Lung (tissue), 11 donors: ENCODE measurements at regions not wholly inside any gene's neighbourhood (a gene's known extent, or its start where the extent isn't known, plus 50 kb on each side); places are given as distances from the start of the nearest gene placed in this dataset.

Source experiments
- ATAC-seq: fragments of 200-7000 bp; cut with Tn5 transposase; one replicate; pipeline ENCODE4 v1.9.1; 2020; ENCODE audit warnings: moderate number of reproducible peaks; ENCODE audit not compliant: insufficient read depth, low FRiP score
- DNase-seq, 3 donors: peaks; one replicate each; pipeline ENCODE4 v3.0.0-alpha.2; 2013 to 2017
- H3K27ac ChIP-seq, 2 donors: one replicate each; pipeline ENCODE4 v1.5.1; 2013; ENCODE audit warnings: mild to moderate bottlenecking in 2 of 2, moderate library complexity in 2 of 2, control low read depth in 1 of 2, inconsistent platforms in 1 of 2, low read depth in 1 of 2, low read length in 1 of 2
- H3K27me3 ChIP-seq, 3 donors: one replicate each; pipeline ENCODE4 v1.5.1; 2013; ENCODE audit warnings: low read length in 2 of 3; ENCODE audit not compliant: control insufficient read depth in 3 of 3, insufficient read depth in 3 of 3
- H3K36me3 ChIP-seq, 4 donors: one replicate each; pipeline ENCODE4 v1.5.1; 2013; ENCODE audit warnings: low read length in 4 of 4, mild to moderate bottlenecking in 1 of 4, moderate library complexity in 1 of 4; ENCODE audit not compliant: control insufficient read depth in 4 of 4, insufficient read depth in 4 of 4
- H3K4me1 ChIP-seq, 5 donors: one replicate each; pipeline ENCODE4 v1.5.1; 2013; ENCODE audit warnings: low read length in 5 of 5, mild to moderate bottlenecking in 2 of 5, moderate library complexity in 1 of 5; ENCODE audit not compliant: control insufficient read depth in 5 of 5, insufficient read depth in 5 of 5
- H3K4me3 ChIP-seq: one replicate; pipeline ENCODE4 v1.5.1; 2013; ENCODE audit warnings: mild to moderate bottlenecking, control low read depth, moderate library complexity
- H3K9ac ChIP-seq, 2 donors: one replicate each; pipeline ENCODE4 v1.5.1; 2013; ENCODE audit warnings: low read length in 2 of 2, control low read depth in 1 of 2; ENCODE audit not compliant: insufficient read depth in 1 of 2
- H3K9me3 ChIP-seq, 4 donors: one replicate each; pipeline ENCODE4 v1.5.1; 2013; ENCODE audit warnings: low read length in 3 of 4, mild to moderate bottlenecking in 1 of 4, moderate library complexity in 1 of 4; ENCODE audit not compliant: control insufficient read depth in 4 of 4, insufficient read depth in 3 of 4
- WGBS, 2 donors: extraction: QIAGEN DNeasy Blood & Tissue Kit; methylation state at CpG; one replicate each; pipeline ENCODE4 v1.1.7; 2013; 5-methylcytosine and 5-hydroxymethylcytosine counted together
- TF ChIP-seq, protein P1 (sequence below): IDR thresholded peaks from 2 replicates; pipeline ENCODE4 v1.5.1; 2012; ENCODE audit warnings: mild to moderate bottlenecking; ENCODE audit errors: control extremely low read depth, extremely low read depth
- donor health status: control.
- donor health status: control.
- donor health status: Bipolar disorder and iron deficiency.
- donor health status: healthy.
- donor health status: DM: yes; HTN: yes; CAD: no.

DNA sequence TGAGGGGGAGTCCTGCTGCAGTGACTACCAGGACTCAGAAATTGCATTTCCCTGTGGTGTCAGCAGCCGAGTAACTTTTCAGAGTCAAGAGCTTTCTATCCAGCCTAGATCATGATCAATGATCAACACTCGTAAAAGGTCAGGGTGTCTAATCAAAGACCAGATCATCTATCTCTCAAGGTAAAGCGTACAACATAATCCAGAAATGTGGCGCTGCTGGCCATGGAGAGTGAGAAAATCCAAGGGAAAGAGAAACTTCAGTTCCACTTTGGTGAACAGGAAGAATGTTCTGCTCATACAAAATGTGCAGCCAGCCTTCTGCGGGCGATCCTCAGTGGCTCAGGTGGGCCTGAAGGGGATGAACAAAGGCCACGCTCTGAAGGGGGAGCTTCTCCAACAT, 1005.8 kb upstream of the NR2F2 start:
- H3K4me3 ChIP-seq = no peak overlapping the region
- H3K9me3 ChIP-seq = peaks cover 0 to 4% (median 0%) of the 10 kb centered on the region in 4 donors
- H3K27ac ChIP-seq = no peak overlapping the region
- no peak overlapping the region for H3K9ac ChIP-seq
- H3K36me3 ChIP-seq = no peaks in the 10 kb centered on the region
- peaks cover 0 to 12% (median 7%) of the 10 kb centered on the region in 3 donors for H3K27me3 ChIP-seq
- H3K4me1 ChIP-seq = peaks cover 0 to 8% (median 0%) of the 10 kb centered on the region in 5 donors
- TF ChIP-seq, protein P1, sequence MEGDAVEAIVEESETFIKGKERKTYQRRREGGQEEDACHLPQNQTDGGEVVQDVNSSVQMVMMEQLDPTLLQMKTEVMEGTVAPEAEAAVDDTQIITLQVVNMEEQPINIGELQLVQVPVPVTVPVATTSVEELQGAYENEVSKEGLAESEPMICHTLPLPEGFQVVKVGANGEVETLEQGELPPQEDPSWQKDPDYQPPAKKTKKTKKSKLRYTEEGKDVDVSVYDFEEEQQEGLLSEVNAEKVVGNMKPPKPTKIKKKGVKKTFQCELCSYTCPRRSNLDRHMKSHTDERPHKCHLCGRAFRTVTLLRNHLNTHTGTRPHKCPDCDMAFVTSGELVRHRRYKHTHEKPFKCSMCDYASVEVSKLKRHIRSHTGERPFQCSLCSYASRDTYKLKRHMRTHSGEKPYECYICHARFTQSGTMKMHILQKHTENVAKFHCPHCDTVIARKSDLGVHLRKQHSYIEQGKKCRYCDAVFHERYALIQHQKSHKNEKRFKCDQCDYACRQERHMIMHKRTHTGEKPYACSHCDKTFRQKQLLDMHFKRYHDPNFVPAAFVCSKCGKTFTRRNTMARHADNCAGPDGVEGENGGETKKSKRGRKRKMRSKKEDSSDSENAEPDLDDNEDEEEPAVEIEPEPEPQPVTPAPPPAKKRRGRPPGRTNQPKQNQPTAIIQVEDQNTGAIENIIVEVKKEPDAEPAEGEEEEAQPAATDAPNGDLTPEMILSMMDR = no peak
- ATAC-seq (no peak), DNase-seq (no peak)
- 87% methylated on average over 7 of the region's 7 CpGs for WGBS, 2 donors

DNA sequence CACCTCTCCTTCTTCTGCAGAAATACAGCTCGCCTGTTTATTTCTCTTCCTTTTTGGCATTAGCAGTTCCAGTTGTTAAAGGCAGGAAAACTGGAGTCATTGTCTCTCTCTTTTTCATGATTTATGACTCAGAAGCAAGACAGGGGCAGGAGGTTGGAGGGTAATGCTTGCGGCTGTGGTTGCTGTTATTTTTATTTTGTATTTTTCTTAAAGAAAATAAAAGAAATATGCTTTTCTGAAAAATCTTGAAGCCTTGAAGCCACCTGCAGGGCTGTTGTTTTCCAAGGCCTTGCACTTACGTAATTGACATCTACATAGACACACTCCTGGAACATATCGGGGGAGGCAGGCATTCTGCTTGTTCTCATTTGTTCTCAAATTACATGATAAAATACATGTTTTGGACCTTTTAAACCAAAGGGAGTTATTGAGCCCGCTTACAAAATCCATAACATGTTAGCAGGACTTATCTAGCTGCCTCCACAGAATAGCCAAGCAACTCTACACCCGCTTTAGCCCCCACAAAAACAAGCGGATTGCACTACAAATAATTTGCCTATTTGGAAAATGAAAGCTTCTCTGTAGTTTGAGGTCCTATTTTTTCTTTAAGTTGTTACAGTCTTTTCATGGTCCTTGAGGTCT, 1004.6 kb upstream of the NR2F2 start:
- H3K9me3 ChIP-seq = peaks cover 0 to 4% (median 0%) of the 10 kb centered on the region in 4 donors
- H3K4me1 ChIP-seq = peaks cover 0 to 8% (median 0%) of the 10 kb centered on the region in 5 donors
- peak overlapping the region in 1 of 2 donors; percentile 58 for H3K27ac ChIP-seq
- no peak overlapping the region for H3K4me3 ChIP-seq
- WGBS, 2 donors = 61 to 67% methylated on average over 7 of the region's 7 CpGs
- peaks cover 0 to 12% (median 7%) of the 10 kb centered on the region in 3 donors for H3K27me3 ChIP-seq
- H3K9ac ChIP-seq = no peak overlapping the region
- TF ChIP-seq, protein P1 = no peak
- DNase-seq = no peak
- H3K36me3 ChIP-seq = no peaks in the 10 kb centered on the region
- ATAC-seq = no peak

DNA sequence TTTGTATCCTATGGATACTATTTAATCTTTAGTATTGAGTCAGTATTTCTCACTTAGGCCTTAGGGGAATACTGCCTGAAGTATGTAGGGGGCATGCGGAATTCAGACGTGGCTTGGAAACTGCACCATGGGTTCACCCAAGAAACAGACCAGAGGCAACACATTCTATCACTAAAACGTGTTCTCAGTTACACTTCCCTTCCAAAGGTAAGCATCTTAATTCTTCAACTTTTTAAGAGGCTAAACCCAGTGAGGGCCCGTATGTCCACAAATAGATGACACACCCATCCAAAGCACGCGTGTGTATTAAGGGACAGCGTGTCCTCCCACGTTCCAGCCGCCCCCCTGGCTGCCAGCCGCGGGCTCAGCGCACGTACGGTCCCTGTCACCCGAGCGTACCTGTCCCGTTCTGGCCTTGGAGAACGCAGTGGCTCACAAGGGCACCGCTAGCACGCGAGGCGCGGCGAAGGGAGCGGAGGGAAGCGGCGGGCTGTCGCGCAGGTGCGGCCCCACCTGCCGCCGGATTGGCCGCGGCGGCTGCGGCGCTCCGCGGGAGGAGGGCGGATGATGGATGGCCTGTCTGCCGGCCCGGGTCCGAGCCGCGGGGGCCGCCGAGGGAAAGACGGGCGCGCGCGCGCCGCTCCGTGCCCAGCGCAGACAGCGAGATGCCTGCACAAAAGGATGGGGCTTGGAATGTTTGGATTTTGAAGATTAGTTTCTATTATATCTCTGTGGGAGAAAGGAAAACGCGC, 1003.9 kb upstream of the NR2F2 start:
- no peak overlapping the region for H3K9ac ChIP-seq
- TF ChIP-seq, protein P1 = no peak
- peak overlapping the region; percentile 43 to 74 for H3K27ac ChIP-seq
- H3K4me3 ChIP-seq = peak overlapping the region; percentile 22
- H3K27me3 ChIP-seq = peaks cover 0 to 12% (median 7%) of the 10 kb centered on the region in 3 donors
- no peak for ATAC-seq
- peaks cover 0 to 4% (median 0%) of the 10 kb centered on the region in 4 donors for H3K9me3 ChIP-seq
- peaks cover 0 to 8% (median 0%) of the 10 kb centered on the region in 5 donors for H3K4me1 ChIP-seq
- H3K36me3 ChIP-seq = no peaks in the 10 kb centered on the region
- peak; percentile 18 to 40 (median 32) for DNase-seq
- 9 to 14% methylated on average over 58 to 59 of the region's 59 CpGs for WGBS, 2 donors
